GM19467 (cell line): ENCODE measurements at regions not wholly inside any gene's neighbourhood (a gene's known extent, or its start where the extent isn't known, plus 50 kb on each side); places are given as distances from the start of the nearest gene placed in this dataset.

Experiments
- ATAC-seq: cut with Tn5 transposase; IDR thresholded peaks from one replicate; pipeline ENCODE4 v1.9.1; 2021; ENCODE audit warnings: mild to moderate bottlenecking, moderate library complexity; ENCODE audit not compliant: unreplicated experiment

- ATAC-seq: no peak
Observed at GRCh38 chr13:78239714-78240113, 321.1 kb upstream of the EDNRB start.

GRCh38 chr13:78238911-78239310 is 320.3 kb upstream of the EDNRB start:
- no peak for ATAC-seq

- ATAC-seq: no peak
Observed at GRCh38 chr13:78228940-78229339, 310.3 kb upstream of the EDNRB start.

GRCh38 chr13:78228211-78228610 is 309.6 kb upstream of the EDNRB start:
- no peak for ATAC-seq

- no peak for ATAC-seq
Observed at GRCh38 chr13:78227709-78228108, 309.1 kb upstream of the EDNRB start.

GRCh38 chr13:78215458-78216108 is 297.0 kb upstream of the EDNRB start:
- ATAC-seq: no peak

GRCh38 chr13:78201411-78201810 is 282.8 kb upstream of the EDNRB start:
- no peak for ATAC-seq

- ATAC-seq: no peak
Observed at GRCh38 chr13:78198821-78199220, 280.2 kb upstream of the EDNRB start.

- ATAC-seq: no peak
Observed at GRCh38 chr13:78198419-78198818, 279.8 kb upstream of the EDNRB start.

- ATAC-seq: no peak
Observed at GRCh38 chr13:78197231-78197630, 278.6 kb upstream of the EDNRB start.

GRCh38 chr13:78194904-78195639 is 276.4 kb upstream of the EDNRB start:
- ATAC-seq: no peak

GRCh38 chr13:78193846-78194245 is 275.2 kb upstream of the EDNRB start:
- no peak for ATAC-seq

GRCh38 chr13:78192716-78193115 is 274.1 kb upstream of the EDNRB start:
- no peak for ATAC-seq

GRCh38 chr13:78190296-78190695 is 271.7 kb upstream of the EDNRB start:
- ATAC-seq: no peak

GRCh38 chr13:78187781-78188180 is 269.1 kb upstream of the EDNRB start:
- no peak for ATAC-seq

- no peak for ATAC-seq
Observed at GRCh38 chr13:78185700-78186099, 267.1 kb upstream of the EDNRB start.

- ATAC-seq: no peak
Observed at GRCh38 chr13:78183732-78184131, 265.1 kb upstream of the EDNRB start.

GRCh38 chr13:78182813-78183212 is 264.2 kb upstream of the EDNRB start:
- no peak for ATAC-seq

GRCh38 chr13:78177306-78177705 is 258.7 kb upstream of the EDNRB start:
- no peak for ATAC-seq

GRCh38 chr13:78176880-78177279 is 258.2 kb upstream of the EDNRB start:
- ATAC-seq: no peak

GRCh38 chr13:78169386-78169785 is 250.8 kb upstream of the EDNRB start:
- ATAC-seq: no peak

- no peak for ATAC-seq
Observed at GRCh38 chr13:78168981-78169380, 250.3 kb upstream of the EDNRB start.

GRCh38 chr13:78161266-78161665 is 242.6 kb upstream of the EDNRB start:
- no peak for ATAC-seq
